Skeletal muscle cell (primary cell): ENCODE measurements at regions not wholly inside any gene's neighbourhood (a gene's known extent, or its start where the extent isn't known, plus 50 kb on each side); places are given as distances from the start of the nearest gene placed in this dataset.

ENCODE experiments used
- DNase-seq: peaks from one replicate; pipeline ENCODE4 v3.0.0-alpha.2; 2010; ENCODE audit warnings: low read depth
- H3K4me3 ChIP-seq: 2 replicates; pipeline ENCODE4 v1.5.1; 2011; ENCODE audit warnings: low read depth, mild to moderate bottlenecking, control low read depth, low read length, moderate library complexity

GRCh38 chr19:30145467-30145866 lies 203.4 kb downstream of the URI1 start:
- H3K4me3 ChIP-seq, result no peak overlapping the region
- DNase-seq, result no peak

DNA sequence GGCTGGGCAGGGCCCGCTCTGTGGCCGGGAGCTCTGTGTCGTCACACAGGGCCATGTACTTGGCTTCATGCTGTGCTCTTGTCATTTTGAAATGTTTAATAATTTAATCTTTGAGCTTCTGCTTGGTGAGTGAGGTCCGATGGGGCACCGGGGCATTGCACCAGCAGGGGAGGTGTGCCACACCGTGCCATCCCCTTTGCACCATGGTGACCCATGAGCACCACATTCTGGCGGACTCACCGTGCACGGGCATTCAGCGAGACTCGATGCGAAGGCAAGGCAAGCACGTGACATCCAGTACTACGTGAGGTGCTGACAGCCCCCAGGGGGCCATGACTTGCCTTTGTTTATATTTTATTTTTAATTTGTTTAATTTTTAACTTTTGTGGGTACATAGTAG lies 204.3 kb downstream of the URI1 start:
- no peak overlapping the region for H3K4me3 ChIP-seq
- no peak for DNase-seq

DNA sequence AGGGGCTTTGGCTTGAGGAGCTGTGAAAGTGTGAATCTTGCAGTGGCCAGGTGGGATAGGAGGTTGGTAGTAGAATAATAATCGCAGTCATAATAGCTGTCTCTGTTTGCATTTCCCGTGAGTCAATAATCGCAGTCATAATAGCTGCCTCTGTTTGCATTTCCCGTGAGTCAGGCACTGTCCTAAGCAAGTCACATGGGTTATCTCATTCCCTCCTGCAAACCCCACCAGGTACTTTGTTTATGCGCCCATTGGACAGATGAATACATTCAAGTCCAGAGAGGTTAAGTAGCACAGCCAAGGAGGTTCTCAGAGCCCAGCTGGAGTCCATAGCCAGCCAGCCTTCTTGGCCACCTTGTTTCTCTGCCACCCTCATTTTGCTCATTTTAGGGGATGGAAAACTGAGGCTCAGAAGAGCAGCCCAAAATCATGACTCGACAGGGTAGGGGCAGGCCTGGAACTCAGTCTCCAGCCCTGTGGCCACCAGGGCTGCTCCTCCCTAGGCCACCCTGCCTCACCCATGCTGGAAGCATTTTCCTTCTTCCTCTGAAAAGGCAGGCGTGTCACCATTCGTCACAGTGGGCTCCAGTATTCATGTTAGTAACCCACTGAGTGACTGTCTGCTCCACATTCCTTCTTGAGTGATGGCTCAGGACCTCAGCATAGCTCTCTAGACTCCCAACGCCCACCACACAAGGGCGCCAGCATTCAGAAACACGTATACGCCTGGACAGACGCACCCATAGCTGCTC lies 206.2 kb downstream of the URI1 start:
- no peak overlapping the region for H3K4me3 ChIP-seq
- no peak for DNase-seq

GRCh38 chr19:30148803-30149202 lies 206.8 kb downstream of the URI1 start:
- H3K4me3 ChIP-seq, result no peak overlapping the region
- no peak for DNase-seq

DNA sequence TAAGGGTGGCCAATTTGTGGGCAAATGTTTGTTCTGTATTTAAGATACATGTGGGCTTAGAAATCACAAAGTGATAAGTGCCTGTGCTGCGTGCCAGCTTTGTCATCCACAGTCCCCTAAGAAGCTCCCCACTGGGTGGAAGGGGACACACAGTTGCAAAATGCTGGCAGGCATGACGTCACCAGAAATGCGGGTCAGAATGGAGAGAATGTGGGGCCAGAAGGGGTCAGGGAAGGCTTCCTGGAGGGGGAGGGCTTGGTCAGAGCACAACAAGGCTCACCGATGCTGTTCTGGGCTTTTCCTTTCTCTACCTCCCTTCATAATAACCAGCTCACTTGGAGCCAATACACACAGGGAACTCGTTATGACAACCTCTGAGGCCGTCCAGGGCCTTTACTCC lies 207.3 kb downstream of the URI1 start:
- DNase-seq, result no peak
- H3K4me3 ChIP-seq, result no peak overlapping the region

GRCh38 chr19:30150626-30151025 lies 208.6 kb downstream of the URI1 start:
- no peak overlapping the region for H3K4me3 ChIP-seq
- no peak for DNase-seq

GRCh38 chr19:30151081-30151480 lies 209.0 kb downstream of the URI1 start:
- DNase-seq, result no peak
- H3K4me3 ChIP-seq, result no peak overlapping the region

GRCh38 chr19:30152510-30153291 lies 210.7 kb downstream of the URI1 start:
- DNase-seq, result no peak

DNA sequence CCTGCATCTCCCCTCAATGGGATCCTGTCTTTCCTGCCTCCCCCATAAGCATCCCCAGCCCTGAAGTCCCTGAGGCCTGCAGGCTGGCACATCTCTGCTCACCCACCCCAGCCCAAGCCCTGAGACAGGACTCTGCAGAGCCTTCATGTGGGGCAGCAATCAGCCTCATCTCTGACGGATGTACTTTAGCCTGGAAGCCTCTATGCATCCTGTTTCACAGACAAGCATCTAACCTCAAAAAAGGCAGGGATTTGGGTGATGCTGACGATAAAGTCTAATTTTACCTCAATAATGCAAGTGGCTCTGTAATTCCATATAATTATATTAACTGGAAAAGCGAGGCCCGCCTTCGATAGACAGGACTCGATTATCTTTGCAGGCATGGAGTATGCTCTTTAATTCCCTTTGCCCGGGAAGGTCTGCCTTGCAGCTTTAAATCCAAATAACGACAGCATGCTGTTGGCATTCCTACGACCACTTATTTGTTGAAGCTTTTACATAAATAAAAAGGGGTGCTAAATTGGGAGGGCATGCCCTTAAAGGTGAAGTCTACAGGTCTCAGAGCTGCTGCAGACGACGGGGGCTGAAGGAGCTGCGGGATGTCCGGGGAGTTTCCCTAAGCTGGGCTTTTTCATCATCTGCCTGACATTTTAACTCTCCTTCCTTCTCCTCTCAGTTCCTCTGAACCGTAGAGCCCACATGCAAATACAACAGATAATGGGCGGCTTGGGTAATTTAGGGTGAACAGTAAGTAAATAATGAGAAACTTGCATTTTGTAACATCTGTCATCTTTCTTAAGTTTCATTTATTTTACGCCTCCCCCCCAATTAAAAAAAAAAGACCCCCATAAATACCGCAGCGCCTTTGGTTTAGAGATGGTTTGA lies 211.5 kb downstream of the URI1 start:
- DNase-seq, result no peak
- H3K4me3 ChIP-seq, result no peak overlapping the region

More at GRCh38 chr19:30152510-30153291, 210.7 kb downstream of the URI1 start:
- H3K4me3 ChIP-seq, result no peak overlapping the region

GRCh38 chr19:30154410-30154809 lies 212.4 kb downstream of the URI1 start:
- no peak overlapping the region for H3K4me3 ChIP-seq
- no peak for DNase-seq

DNA sequence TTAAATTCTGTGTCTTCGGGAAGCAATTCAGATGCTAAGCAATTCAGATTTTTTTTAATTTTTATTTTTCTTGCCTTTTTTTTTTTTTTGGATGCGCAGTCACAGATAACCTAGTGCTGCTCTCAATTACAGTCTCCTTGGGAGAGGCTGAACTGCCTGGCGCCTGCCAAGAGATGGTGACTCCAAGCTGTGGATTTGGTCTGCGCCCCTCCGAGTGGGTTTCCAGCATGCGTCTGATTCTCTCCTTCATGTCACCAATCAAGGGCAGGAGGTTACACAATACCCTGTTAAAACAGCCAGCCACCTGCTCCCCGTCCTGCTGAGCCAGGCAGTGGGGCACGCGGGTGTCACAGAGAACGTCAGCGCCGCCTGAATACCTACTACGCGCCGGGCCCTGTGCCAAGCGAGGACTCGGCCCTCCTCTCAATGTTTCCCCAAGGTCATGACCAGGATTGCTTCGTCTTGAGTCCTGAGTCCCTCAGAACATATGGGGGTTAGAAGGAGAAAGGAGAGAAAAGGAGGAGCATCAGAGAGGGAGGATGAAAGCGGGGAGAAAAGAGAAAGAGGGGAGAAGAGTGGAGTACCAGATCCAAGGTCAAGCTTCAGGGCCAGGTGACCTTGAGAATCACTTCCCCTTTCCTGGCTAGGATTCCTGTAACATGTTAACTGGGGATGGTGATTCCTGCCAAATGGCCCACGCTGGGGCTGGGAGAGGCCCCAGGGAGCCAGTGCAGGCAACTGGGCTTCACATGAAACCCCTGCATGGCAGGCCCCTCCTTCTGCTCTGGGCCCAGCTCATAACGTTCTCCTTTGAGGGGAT lies 213.6 kb downstream of the URI1 start:
- H3K4me3 ChIP-seq, result no peak overlapping the region
- no peak for DNase-seq

GRCh38 chr19:30156646-30157045 lies 214.6 kb downstream of the URI1 start:
- no peak for DNase-seq
- H3K4me3 ChIP-seq, result no peak overlapping the region

- H3K4me3 ChIP-seq, result no peak overlapping the region
- DNase-seq, result no peak
Measured at GRCh38 chr19:30158067-30158892, 213.9 kb upstream of the ZNF536 start.

DNA sequence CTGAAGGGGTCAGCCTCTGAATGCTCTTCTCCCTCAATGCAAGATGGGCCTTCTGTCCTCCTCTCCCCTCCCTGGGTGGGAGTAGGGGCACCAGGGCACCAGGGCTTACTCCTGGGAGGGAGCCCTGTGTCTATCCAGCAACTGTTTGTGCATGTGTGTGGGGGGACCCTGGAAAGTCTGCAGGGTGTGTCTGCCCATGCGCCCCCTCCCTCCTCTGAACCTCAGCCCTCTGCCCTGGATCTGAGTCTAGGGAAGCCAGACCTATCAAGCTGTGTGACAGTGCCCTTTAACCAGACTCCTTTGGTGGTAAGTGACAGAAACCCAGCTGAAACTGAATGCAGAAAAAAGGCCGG lies 213.3 kb upstream of the ZNF536 start:
- no peak for DNase-seq
- no peak overlapping the region for H3K4me3 ChIP-seq

GRCh38 chr19:30159636-30160035 lies 212.5 kb upstream of the ZNF536 start:
- no peak overlapping the region for H3K4me3 ChIP-seq
- DNase-seq, result no peak

GRCh38 chr19:30160426-30160825 lies 211.8 kb upstream of the ZNF536 start:
- H3K4me3 ChIP-seq, result no peak overlapping the region
- no peak for DNase-seq

- no peak overlapping the region for H3K4me3 ChIP-seq
- no peak for DNase-seq
Measured at GRCh38 chr19:30161021-30161655, 211.0 kb upstream of the ZNF536 start.

DNA sequence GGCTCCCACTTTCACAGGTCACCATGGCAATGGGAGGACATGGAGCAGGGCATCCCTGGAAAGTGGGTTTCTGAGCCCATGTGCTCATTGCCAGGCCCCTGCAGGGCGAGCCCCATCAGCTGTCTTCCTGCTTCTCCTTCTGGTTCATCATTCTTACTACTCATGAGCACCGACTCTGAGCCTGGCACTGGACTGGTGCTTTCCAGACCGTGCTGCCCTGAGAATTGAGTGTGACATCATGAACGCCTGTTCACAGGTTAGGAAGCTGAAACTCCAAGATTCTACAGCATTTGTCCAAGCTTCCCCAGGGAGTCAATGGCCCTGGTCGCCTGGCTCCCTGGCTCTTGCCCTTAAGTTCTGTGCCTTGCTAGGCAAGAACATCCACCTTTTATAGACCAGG lies 210.4 kb upstream of the ZNF536 start:
- H3K4me3 ChIP-seq, result no peak overlapping the region
- DNase-seq, result no peak
